KG1 (cell line): ENCODE measurements at regions not wholly inside any gene's neighbourhood (a gene's known extent, or its start where the extent isn't known, plus 50 kb on each side); places are given as distances from the start of the nearest gene placed in this dataset.

ENCODE experiments used
- DNase-seq: peaks from one replicate; lab custom pipeline; 2025; lab: John Stamatoyannopoulos, UW

DNA sequence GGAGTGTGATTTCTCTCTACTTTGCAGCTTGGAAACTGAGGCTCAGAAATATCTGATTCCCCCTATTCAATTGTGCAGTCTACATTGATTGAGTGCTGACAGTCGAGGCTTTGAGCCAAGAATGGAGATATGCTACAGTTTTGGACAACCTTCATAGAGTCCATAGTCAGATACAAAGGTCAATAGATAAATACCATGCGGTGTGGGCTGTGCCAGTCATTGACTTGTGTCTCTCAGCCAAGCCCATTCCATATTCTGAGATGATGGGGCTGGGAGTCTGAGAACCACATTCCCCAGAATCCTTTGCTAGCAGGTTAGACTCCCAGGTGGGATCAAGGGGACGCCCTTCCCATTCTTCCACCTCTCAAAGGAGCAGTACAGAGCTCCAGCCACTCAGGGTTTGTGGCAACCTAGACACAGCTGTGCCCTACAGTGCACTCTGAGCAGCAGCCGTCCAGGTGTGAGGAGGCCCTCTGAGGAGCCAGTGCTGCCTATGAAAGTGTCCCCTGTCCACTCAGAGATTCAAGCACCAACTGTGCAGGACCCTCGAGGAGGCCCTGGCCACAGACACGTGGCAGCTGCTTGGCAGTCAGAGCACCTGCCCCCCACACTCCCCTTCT, 348.3 kb downstream of the CYRIA start:
- DNase-seq, result no peak

DNA sequence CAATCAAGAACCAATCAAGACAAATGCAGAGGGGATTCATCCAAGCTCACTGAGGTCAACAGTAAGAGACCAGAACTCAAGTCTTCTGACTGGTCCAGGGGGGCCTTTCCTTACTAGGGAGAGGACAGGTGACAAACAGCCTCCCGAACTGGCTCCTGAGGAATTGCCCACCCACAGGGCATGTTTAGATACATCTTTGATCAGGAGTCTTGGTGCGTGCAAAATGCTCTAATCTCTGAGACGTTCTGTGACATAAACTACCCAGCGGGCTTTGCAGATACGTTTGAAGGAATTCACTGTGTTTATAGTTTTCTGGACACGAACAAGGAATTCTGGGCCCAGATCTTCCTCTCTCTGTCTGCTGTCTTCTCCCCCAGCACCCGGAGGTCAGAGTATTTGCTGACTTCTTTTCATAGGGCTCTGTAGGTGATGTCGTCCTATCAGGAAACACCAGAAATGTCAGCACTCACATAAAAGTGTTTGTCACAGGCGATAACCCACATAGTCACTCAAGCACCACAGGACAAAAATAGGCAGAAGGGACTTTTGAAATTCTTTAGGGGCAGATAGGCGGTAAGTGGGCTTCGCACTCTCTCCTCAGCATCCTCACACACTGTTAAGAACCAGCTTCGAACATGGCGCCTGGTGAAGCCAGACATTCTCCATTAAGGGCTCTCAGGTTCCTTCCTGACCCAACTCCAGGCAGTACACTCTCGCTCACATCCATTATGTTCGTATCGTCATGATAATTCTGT, 349.0 kb downstream of the CYRIA start:
- DNase-seq, result no peak

DNA sequence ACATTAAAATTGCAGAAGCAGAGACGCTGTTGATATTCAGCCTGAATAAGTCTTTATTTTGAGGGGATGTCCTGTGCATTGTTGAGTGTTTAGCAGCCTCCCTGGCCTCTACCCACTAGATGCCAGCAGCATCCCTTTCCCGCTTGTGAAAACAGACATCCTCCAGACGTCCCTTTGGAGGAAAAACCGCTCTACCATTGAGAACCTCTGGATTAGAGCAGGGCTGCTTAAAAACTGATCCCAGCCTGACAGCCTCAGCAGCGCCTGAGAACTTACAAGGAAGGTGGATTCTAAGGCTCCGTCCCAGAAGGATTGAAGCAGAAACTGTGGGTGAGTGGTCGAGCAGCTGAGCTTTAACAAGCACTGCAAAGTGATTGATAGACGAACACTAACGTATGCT, 349.7 kb downstream of the CYRIA start:
- DNase-seq, result no peak

DNA sequence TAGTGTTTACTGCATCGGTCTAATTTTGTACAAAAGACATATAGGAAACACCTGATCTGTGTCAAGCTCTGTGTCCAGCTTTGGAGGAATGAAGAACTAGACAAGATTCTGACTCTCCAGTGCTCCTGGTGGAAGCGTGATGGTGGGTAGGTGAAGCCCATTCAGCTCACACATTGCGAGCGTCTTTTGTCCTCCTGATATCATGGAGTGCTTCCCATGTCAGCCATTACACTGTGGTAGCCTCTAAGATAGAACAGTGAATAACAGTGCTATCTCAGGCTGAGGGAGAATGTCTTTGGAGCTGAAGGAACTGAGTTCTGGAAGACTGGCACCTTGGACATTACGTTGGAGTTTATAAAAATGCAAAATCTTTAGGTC, 350.2 kb downstream of the CYRIA start:
- no peak for DNase-seq

DNA sequence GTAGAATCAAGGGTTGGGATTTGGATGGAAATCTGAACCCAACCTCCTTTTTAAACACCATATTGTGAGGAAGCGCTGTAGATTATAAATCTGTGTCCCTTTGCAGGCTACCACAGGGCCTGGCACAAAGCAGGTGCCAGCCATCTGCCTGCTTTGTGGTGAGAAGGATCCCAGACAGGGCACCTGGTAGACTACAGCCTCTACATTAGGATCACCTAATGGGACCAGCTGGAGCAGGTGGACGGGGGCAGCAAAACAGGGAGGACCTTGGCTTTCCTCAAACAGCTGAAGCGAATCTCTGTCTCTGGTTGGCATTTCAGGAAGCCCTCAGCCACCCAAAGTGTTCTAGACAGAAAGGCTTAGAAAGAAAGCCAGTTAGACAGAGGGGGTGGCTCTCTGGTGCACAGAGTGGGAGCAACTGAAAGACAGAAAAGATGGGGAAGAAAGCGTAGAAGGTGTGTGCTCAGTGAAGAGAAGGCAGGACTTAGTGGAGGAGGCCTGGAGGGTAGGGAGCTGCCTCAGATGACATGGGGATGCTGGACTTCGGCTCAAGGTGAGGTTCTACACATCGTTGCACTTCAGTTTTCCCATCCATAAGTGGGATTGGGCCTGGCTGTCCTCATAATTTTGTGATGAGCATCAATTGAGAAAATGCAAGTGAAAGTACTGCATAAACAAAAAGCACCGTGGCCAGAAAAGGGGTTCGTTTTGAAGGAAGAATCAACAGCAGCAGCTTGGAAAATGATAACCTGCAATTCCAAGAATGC, 350.8 kb downstream of the CYRIA start:
- no peak for DNase-seq

DNA sequence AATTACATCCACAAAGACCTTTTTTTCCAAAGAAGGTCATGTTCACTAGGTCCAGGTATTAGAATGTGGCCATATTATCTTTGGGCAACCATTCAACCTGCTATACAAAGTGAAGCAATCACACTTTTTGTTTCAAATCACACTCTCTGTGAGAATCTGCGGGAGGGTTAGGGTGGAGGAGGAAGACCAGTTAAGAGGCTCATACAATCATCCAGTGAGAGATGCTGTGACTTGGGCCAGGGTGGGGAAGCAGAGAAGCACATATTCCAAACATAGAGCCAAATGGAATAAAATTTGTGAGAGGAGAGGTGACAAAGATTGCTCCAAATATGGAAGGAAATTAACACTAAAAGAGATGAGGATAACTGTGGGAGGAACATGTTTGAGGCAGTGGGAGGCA, 351.6 kb downstream of the CYRIA start:
- DNase-seq, result no peak

DNA sequence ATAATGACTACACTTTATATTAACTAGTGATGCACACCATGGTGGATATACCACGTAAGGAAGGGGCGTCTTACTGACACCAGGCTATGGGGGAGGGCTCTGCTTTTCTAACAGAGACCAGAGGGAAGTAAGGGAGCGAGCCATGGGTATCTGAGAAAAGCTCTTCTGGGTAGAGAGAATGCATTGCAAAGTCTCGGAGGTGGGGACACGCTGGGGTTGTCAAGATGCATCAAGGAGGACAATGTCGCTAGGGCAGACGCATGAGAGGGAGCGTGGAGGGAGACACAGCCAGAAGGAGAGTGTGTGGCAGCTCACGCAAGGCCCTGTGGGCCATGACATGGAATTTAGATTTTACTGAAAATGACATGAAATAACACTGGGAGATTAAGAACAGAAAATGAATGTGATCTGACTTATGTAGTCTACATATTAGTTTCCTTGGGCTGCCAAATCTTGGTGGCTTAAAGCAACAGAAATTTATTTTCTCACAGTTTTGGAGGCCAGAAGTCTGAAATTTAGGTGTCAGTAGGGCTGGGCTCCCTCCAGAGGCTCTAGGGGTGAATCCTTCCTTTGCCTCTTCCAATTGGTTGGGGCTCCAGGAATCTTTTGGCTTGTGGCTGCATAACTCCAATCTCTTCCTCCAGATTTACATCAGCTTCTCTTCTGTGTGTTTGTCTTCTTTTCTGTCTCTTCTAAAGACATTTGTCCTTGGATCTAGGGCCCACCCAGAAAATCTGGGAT, 352.2 kb downstream of the CYRIA start:
- DNase-seq, result no peak

DNA sequence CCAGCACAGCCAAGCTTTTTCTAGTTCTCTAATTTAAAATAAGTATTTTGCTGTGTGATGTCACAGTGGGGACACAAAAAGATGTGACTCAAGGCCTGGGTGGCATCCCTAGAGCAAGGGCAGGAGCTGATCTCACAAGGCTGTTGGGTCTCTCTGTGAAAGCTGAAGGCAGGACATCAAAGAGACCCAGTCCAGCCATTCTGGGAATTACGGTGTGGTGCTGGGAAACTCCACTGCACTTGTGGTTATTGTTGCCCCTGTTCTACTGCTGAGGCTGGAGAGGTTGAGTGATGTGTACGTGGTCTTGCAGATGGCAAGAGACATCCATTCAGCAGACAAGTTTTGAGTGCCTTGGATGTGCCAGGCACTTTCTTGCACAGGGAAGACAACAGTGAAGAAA, 352.9 kb downstream of the CYRIA start:
- DNase-seq, result no peak

DNA sequence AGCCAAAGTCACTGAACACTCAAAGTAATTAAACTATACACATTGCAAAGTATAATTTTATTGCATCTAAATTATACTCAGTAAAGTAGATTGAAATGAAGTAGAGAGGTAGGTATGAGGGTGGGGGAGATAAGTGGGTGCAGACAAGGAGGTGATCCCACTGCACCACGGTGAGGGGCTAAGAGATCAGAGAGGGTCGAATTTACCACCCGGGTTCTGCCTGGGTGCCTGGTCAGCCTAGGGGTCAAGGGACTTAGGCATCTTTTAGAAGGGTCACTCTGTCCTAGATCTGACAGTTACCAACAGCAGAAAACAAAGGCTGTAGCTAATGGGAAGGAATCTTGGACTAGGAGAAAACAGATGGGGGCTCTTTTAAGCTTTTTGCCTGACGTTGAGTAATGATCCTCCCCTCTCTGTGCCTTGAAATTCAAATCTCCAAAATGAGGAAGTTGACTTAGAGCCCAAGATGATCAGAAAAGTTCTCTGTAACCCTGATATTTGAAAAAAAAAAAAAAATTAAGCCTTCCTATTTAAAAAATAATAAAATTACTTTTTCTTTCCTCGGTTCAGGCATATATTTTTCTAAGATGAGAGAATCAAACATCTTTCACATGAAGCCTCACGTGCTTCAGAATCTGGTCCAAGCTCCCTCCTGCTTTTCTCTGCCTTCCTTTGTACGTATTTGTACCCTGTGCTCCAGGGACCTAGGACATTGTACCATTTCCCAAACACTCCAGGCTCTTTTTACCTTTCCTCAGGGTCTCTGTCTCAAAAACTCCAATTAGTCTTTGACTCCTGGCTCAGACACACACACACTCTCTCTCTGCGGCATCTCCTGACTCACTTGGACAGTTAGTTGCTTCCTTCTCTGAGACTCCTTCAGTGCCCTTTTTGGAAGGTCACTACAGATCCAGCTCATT, 353.9 kb downstream of the CYRIA start:
- DNase-seq, result no peak

DNA sequence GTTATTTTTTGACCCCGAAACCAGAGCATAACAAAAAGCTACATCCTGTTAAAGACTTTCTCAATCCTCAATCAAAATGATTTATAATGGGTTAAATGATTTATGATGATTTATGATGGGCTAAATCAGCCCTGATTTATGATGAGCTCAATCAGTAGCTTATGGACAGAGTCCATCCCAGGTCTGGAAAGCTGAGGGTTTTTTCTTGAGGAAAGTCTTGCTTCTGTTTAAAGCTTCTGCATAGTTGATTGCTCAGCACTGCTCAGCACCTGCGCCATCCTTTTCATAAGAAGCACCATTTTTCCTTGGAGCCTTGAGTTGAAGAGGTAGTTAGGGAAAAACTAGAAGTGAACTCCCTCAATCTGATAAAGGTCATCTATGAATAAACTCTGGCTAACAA, 356.8 kb downstream of the CYRIA start:
- DNase-seq, result no peak

DNA sequence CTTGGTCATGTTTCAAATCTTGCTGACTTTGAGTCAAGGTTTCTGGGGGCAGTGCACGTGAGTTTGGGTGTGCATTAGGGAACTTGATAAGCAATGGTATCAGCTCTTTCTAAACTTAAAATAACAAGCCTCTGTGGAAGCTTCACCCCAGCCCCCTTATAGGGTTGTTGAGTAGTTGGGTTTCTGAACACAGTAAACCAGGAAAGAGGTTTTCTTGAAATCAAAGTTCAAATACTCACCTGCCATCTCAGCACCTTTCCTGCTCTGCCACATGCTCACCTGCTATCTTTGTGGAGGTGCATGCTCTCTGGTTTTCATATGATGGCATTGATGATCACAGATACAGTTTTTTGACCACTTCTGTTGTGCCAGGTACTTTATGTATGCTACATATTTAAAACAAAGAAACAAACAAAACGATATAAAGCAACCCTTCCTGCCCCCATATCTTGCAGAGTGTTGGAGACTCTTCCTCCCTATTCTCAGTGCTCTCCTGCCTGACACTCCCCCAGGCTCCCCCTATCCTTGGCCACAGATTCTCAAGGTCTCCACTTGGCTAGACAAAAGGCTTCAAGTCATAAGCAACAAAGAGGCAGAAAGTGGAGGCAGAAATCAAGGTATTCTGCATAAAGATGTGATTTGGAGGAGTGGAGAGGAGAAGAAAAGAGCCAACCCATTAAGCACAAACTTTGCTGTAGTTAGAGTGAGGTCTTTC, 360.6 kb downstream of the CYRIA start:
- no peak for DNase-seq

DNA sequence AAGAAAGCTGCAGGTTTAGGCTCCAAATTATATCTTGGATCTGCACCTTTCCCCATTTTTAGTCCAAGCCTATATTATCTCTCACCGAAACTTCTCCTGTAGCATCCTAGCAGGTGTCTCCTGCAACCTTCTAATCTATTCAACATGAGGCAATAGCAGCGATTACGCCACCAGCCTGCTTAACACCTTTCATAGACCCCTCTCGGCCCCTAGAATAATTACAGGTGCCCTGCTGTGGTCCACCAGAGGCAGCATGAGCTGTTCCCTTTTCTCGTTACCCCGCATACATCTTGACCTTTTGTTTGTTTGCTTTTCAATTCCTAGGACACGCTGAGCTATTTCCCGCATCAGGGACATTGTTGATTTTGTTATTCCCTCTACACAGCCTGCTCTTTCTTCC, 361.9 kb downstream of the CYRIA start:
- no peak for DNase-seq

DNA sequence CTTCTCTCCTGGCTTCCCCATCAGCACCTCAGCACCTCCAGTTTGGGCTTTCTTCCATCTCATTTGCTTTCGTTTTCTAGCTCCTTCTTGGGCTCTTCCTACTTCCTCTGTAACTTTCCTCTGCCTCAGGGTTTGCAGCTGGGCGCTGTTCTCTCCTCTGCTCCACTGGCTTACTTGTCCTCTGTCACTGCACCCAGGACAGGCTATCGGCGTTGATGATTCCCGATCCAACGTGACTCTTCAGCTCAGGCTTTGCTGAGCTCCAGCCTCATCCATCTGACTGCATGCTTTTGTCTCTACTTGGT, 362.4 kb downstream of the CYRIA start:
- DNase-seq, result no peak

DNA sequence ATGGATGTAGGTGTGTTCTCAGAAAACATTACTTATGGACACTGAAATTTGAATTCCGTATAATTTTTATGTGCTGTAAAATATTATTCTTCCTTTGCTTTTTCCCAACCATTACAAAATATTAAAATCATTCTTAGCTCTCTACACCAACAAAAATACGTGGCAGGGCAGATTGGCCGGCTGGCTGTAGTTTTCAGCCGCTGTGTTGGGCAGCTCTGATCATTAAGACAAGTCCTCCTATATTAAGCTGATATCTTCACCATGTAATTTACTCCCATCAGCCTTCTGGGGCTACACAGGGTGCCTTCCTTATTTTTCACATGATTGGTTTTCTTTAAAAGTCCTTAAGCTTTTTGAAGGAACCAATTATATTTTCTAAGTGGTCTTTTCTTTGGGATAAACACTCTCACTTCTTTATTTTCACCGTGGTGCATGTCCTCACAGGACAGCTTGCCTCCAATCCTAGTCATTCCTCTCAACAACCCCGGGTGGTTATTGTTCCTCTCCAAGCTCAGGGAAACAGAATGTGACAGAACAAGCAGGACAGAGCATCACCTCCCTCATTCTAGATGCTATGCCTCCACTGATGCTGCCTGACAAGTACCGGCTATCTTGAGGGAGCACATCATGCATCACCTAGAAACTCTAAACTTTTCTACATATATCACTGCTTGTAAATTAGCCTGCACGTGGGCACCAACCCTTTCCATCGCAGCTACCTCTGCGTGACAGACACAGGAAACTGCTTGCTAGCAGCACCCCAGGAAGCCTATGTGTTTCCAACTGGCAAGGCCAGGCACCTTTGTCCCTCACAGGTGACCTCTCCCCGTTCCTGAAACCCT, 362.3 kb downstream of the MYCN start:
- DNase-seq, result no peak

DNA sequence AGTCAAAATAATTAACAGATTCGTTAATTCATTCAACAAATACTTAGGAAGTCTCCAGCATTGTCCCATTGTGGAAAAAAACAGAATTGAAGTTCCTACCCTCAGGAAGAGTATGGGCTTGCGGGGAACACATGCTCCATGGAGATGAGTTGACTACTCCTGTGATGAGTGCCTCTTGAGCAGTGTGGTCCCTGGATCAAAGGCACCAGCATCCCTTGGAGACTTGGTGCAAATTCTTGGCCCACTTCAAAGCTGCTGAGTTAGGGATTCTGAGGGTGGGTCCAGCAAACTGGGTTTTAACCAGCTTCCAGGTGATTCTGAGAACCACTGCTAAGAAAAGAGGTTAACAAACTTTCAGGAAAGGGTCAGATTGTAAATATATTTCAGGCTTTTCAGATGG, 361.6 kb downstream of the MYCN start:
- no peak for DNase-seq

DNA sequence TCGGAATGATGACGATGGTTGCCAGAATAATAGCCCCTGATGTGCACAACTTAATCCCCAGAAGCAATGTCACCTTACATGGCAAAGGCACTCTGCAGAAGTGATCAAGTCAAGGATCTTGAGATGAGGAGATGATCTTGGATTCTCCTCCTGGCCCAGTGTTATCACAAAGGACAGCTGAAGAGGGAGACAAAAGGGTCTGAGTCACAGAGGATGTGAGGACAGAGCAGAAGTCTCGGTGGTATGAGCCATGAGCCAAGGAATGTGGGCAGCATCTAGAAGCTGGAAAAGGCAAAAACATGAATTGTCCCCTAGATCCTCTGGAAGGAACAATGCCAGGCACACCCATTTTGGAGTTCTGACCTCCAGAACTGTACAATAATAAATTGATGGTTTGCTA, 358.5 kb downstream of the MYCN start:
- DNase-seq, result no peak

DNA sequence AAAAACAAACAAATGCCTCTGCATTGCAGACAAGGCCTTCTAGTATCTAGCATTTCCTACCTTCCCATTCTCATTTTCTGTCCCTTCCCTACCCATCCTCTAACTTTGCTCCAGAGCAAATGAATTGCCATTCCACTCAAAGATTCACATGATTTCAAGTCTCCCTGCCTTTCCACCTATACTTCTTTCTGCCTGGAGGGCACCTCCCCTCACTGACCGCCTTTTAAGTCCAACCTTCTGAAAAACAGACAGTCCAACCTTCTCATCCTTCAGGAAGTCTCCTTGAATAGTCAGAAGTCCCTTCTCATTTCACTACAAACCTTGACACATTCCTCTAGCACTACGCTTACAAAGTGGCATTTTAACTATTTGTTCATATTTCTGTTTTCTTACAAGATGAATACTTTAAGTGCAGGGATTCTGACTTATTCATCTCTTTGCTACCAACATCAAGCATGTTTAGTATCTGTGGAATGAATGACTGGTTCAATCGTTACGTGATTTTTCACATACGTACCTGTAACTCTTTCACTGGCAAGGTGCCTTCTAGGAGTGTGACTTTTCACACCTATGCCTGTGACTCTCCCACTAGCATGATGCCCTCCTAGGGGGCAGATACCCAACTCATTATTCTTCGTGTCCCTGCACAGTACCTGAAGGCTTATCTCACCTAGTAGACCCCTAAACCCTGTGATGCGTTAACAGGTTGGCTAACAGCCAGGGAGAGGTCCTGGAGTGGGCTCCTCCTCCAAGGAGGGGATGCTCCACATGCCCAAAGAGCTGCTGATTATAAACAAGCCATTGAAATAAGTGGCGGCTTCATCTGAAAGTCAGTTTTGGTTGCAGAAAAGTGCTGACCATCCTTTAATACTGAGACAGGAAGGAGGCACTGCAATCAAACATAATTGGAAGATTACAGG, 356.2 kb downstream of the MYCN start:
- no peak for DNase-seq

DNA sequence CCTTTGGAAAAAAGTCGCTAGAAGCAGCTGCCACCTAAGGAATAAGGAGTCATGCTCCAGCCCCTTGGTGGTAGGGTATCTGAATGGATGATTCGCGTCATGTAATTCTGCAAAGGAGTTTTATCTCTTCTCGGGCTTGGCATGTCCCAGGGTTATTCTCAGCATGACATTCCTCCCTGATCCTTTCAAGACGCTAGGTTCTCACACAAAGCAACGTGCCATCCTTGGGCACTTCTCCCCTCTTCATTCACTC, 355.6 kb downstream of the MYCN start:
- DNase-seq, result no peak

DNA sequence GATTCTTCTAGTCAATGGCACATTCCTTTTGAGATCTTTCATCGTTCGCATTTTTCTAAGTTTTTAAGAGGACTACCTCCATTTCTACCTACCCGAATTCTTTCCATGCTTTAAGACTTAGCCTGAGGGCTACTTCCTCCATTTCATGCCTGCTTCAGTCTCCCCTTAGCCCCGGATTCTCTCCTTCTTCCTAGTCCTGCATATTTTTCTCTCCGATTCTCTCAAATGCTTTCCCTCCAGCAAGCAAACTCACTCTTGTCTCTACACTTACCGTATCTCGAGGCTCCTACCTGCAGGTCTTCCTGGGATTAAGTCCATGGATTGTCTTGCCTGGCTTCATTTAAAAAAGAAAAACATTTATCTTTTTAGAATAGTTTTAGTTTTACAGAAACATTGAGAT, 354.4 kb downstream of the MYCN start:
- no peak for DNase-seq
